Fibroblast of lung (primary cell): ENCODE measurements at regions not wholly inside any gene's neighbourhood (a gene's known extent, or its start where the extent isn't known, plus 50 kb on each side); places are given as distances from the start of the nearest gene placed in this dataset.

Experiments used
- EZH2 ChIP-seq: IDR thresholded peaks from 2 replicates; pipeline ENCODE4 v1.5.1; 2012; ENCODE audit warnings: low read length, control low read depth, mild to moderate bottlenecking; ENCODE audit errors: missing control alignments
- TF ChIP-seq, protein P1 (sequence below), 2 donors: IDR thresholded peaks in 1 of 2; conservative IDR thresholded peaks in 1 of 2; 1 replicate in 1 of 2; 2 replicates in 1 of 2; pipeline ENCODE4 v1.5.1; 2011 to 2012; ENCODE audit warnings: low read length in 2 of 2, control low read depth in 1 of 2, inconsistent platforms in 1 of 2, low read depth in 1 of 2, mild to moderate bottlenecking in 1 of 2

DNA sequence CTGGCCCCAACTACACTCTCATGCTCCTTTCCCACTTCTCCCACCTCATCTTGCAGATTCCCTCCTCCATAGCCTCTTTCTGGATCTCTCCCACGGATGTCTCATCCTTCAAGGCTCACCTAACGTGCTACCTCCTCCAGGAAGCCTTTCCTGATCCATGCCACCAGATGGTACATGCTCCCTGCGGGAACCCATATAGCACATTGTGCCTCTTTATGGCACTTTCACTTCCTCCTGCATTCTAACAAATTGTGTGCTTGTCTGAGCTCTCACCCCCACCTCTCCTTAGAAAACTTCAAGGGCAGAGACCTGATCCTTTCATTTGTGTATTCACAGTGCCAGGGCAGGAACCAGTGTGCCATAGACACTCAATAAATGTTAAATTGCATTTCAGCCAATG lies 63.0 kb downstream of the HES1 start:
- no peak for TF ChIP-seq EZH2
- TF ChIP-seq, protein P1, sequence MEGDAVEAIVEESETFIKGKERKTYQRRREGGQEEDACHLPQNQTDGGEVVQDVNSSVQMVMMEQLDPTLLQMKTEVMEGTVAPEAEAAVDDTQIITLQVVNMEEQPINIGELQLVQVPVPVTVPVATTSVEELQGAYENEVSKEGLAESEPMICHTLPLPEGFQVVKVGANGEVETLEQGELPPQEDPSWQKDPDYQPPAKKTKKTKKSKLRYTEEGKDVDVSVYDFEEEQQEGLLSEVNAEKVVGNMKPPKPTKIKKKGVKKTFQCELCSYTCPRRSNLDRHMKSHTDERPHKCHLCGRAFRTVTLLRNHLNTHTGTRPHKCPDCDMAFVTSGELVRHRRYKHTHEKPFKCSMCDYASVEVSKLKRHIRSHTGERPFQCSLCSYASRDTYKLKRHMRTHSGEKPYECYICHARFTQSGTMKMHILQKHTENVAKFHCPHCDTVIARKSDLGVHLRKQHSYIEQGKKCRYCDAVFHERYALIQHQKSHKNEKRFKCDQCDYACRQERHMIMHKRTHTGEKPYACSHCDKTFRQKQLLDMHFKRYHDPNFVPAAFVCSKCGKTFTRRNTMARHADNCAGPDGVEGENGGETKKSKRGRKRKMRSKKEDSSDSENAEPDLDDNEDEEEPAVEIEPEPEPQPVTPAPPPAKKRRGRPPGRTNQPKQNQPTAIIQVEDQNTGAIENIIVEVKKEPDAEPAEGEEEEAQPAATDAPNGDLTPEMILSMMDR (conservative IDR thresholded peaks at IDR 0.05 in 1 of 2, IDR thresholded peaks at IDR 0.05 in 1 of 2; ENCODE audit: low read depth in 1 of 2, low read length in 2 of 2): no peak
